GM23248 (cell line): ENCODE measurements at regions not wholly inside any gene's neighbourhood (a gene's known extent, or its start where the extent isn't known, plus 50 kb on each side); places are given as distances from the start of the nearest gene placed in this dataset.

Experiments used
- EZH2 ChIP-seq: fragments of 200-600 bp; sonication (generic); IDR thresholded peaks from 2 replicates; pipeline ENCODE4 v1.6.1; 2018; ENCODE audit warnings: antibody characterized with exemption, mild to moderate bottlenecking; ENCODE audit not compliant: insufficient read depth, poor library complexity, severe bottlenecking
- EZH2phosphoT487 ChIP-seq: fragments of 200-600 bp; sonication (generic); IDR thresholded peaks from 2 replicates; pipeline ENCODE4 v1.6.1; 2018; ENCODE audit warnings: antibody characterized with exemption, moderate library complexity, mild to moderate bottlenecking, low read depth; ENCODE audit not compliant: insufficient read depth

GRCh38 chr6:11335826-11336225 lies 103.4 kb upstream of the NEDD9 start:
- TF ChIP-seq EZH2: no peak
- TF ChIP-seq EZH2phosphoT487: no peak
